KMS-11 (cell line): ENCODE measurements at regions not wholly inside any gene's neighbourhood (a gene's known extent, or its start where the extent isn't known, plus 50 kb on each side); places are given as distances from the start of the nearest gene placed in this dataset.

Experiments
- H2AFZ ChIP-seq: fragments of 200-600 bp; sonication (generic); 2 replicates; pipeline ENCODE4 v1.6.1; 2016; ENCODE audit warnings: antibody characterized with exemption, mixed run types, low read depth
- H3K27ac ChIP-seq: fragments of 200-600 bp; sonication (generic); 2 replicates; pipeline ENCODE4 v1.6.1; 2016; ENCODE audit warnings: mild to moderate bottlenecking, mixed run types
- H3K27me3 ChIP-seq: fragments of 200-600 bp; sonication (generic); 2 replicates; pipeline ENCODE4 v1.6.1; 2017; ENCODE audit warnings: mild to moderate bottlenecking, low read depth, mixed run types, moderate library complexity; ENCODE audit not compliant: insufficient read depth
- H3K36me3 ChIP-seq: fragments of 200-600 bp; sonication (generic); 2 replicates; pipeline ENCODE4 v1.6.1; 2017; ENCODE audit warnings: mild to moderate bottlenecking, mixed run types; ENCODE audit not compliant: insufficient read depth
- H3K4me1 ChIP-seq: fragments of 200-600 bp; sonication (generic); 2 replicates; pipeline ENCODE4 v1.6.1; 2016; ENCODE audit warnings: mild to moderate bottlenecking, low read depth, mixed run types; ENCODE audit not compliant: poor library complexity, severe bottlenecking
- H3K4me2 ChIP-seq: fragments of 200-600 bp; sonication (generic); 2 replicates; pipeline ENCODE4 v1.7.0; 2016; ENCODE audit warnings: mild to moderate bottlenecking, mixed run types
- H3K4me3 ChIP-seq: fragments of 200-600 bp; sonication (generic); IDR thresholded peaks from 2 replicates; pipeline ENCODE4 v1.6.1; 2017; ENCODE audit warnings: low read depth, low read length, mixed read lengths; ENCODE audit not compliant: insufficient read depth
- H3K79me2 ChIP-seq: fragments of 200-600 bp; sonication (generic); 2 replicates; pipeline ENCODE4 v1.6.1; 2016; ENCODE audit warnings: low read depth, mixed run types; ENCODE audit not compliant: insufficient read depth
- H3K9ac ChIP-seq: fragments of 200-600 bp; sonication (generic); 2 replicates; pipeline ENCODE4 v1.6.1; 2016; ENCODE audit warnings: mild to moderate bottlenecking, mixed run types
- H4K20me1 ChIP-seq: fragments of 200-600 bp; sonication (generic); 2 replicates; pipeline ENCODE4 v1.6.1; 2016; ENCODE audit warnings: mild to moderate bottlenecking, mixed run types; ENCODE audit not compliant: insufficient read depth
- CTCF ChIP-seq: fragments of 200-600 bp; sonication (generic); conservative IDR thresholded peaks from 2 replicates; pipeline ENCODE4 v1.6.1; 2017; ENCODE audit warnings: low read depth, mild to moderate bottlenecking, antibody characterized with exemption, low read length, moderate library complexity, mixed read lengths

- no peak overlapping the region for H3K27ac ChIP-seq
- no peak overlapping the region for H2AFZ ChIP-seq
- H3K27me3 ChIP-seq = peaks cover 2% of the 10 kb centered on the region; the same call in 1 of the 2 replicates
- H3K4me3 ChIP-seq = no peak overlapping the region
- H3K79me2 ChIP-seq = no peaks in the 10 kb centered on the region
- H3K4me2 ChIP-seq = no peak overlapping the region
- no peak overlapping the region for H3K9ac ChIP-seq
- no peak for TF ChIP-seq CTCF
- H3K36me3 ChIP-seq = no peaks in the 10 kb centered on the region
- no peaks in the 10 kb centered on the region for H4K20me1 ChIP-seq
- no peaks in the 10 kb centered on the region for H3K4me1 ChIP-seq
Measured at GRCh38 chr1:34650090-34650489, 104.8 kb upstream of the GJB5 start.

GRCh38 chr1:34650800-34651199, 104.0 kb upstream of the GJB5 start:
- H3K9ac ChIP-seq = no peak overlapping the region
- no peak overlapping the region for H3K4me2 ChIP-seq

GRCh38 chr1:34653110-34653509, 101.7 kb upstream of the GJB5 start:
- H3K4me3 ChIP-seq = no peak overlapping the region
- peaks cover 2% of the 10 kb centered on the region; the same call in 1 of the 2 replicates for H3K27me3 ChIP-seq
- H3K4me2 ChIP-seq = no peak overlapping the region
- H3K79me2 ChIP-seq = no peaks in the 10 kb centered on the region
- H3K4me1 ChIP-seq = no peaks in the 10 kb centered on the region
- H4K20me1 ChIP-seq = no peaks in the 10 kb centered on the region
- no peak overlapping the region for H3K9ac ChIP-seq
- no peak overlapping the region for H3K27ac ChIP-seq
- H3K36me3 ChIP-seq = no peaks in the 10 kb centered on the region
- H2AFZ ChIP-seq = no peak overlapping the region
- TF ChIP-seq CTCF = no peak

More at GRCh38 chr1:34650800-34651199, 104.0 kb upstream of the GJB5 start:
- H3K27me3 ChIP-seq = peaks cover 2% of the 10 kb centered on the region; the same call in 1 of the 2 replicates
- no peaks in the 10 kb centered on the region for H3K36me3 ChIP-seq
- H4K20me1 ChIP-seq = no peaks in the 10 kb centered on the region
- no peaks in the 10 kb centered on the region for H3K4me1 ChIP-seq
- TF ChIP-seq CTCF = no peak
- no peaks in the 10 kb centered on the region for H3K79me2 ChIP-seq
- no peak overlapping the region for H2AFZ ChIP-seq
- no peak overlapping the region for H3K4me3 ChIP-seq
- no peak overlapping the region for H3K27ac ChIP-seq

GRCh38 chr1:34655206-34655874, 99.5 kb upstream of the GJB5 start:
- no peak for TF ChIP-seq CTCF
- Histone ChIP-seq H3K27ac (no peak overlapping the region), H3K9ac (no peak overlapping the region), H3K27me3 (peaks cover 2% of the 10 kb centered on the region; the same call in 1 of the 2 replicates), H3K4me2 (no peak overlapping the region), H2AFZ (no peak overlapping the region), H3K4me3 (no peak overlapping the region), H3K4me1 (no peaks in the 10 kb centered on the region), H3K79me2 (no peaks in the 10 kb centered on the region), H3K36me3 (no peaks in the 10 kb centered on the region), H4K20me1 (no peaks in the 10 kb centered on the region)
